CD4-positive, alpha-beta memory T cell (primary cell): ENCODE measurements at regions not wholly inside any gene's neighbourhood (a gene's known extent, or its start where the extent isn't known, plus 50 kb on each side); places are given as distances from the start of the nearest gene placed in this dataset.

Experiments
- CTCF ChIA-PET: fragments of 350-600 bp; sonication (Branson Sonifier 250); formaldehyde crosslinking; loops from one replicate; lab custom pipeline; 2021; ENCODE audit warnings: inconsistent platforms; ENCODE audit not compliant: partially characterized antibody; lab: Charles Lee
- POLR2A ChIA-PET: fragments of 350-600 bp; sonication (Branson Sonifier 250); formaldehyde crosslinking; loops from one replicate; lab custom pipeline; 2021; ENCODE audit not compliant: partially characterized antibody; lab: Charles Lee
- DNase-seq, 5 donors: peaks; one replicate each; pipeline versions ENCODE4 v3.0.0 to v3.0.0-alpha.2; 2020 to 2022; ENCODE audit warnings: mixed read lengths in 1 of 5
- H3K27ac ChIP-seq: one replicate; pipeline ENCODE4 v1.7.0; 2013; ENCODE audit warnings: low read depth, low read length
- H3K27me3 ChIP-seq: 2 replicates; pipeline ENCODE4 v1.7.0; 2013; ENCODE audit warnings: mild to moderate bottlenecking, low read length, moderate library complexity; ENCODE audit not compliant: insufficient read depth
- H3K36me3 ChIP-seq: 2 replicates; pipeline ENCODE4 v1.7.0; 2013; ENCODE audit warnings: mild to moderate bottlenecking, low read length, moderate library complexity; ENCODE audit not compliant: insufficient read depth
- H3K4me1 ChIP-seq: 2 replicates; pipeline ENCODE4 v1.7.0; 2013; ENCODE audit warnings: mild to moderate bottlenecking, low read length, moderate library complexity; ENCODE audit not compliant: insufficient read depth
- H3K4me3 ChIP-seq, 2 donors: one replicate each; pipeline ENCODE4 v1.7.0; 2013; ENCODE audit warnings: low read length in 2 of 2, mild to moderate bottlenecking in 1 of 2
- H3K9me3 ChIP-seq, 2 donors: one replicate each; pipeline ENCODE4 v1.7.0; 2013; ENCODE audit warnings: low read length in 2 of 2, control low read depth in 1 of 2; ENCODE audit not compliant: control insufficient read depth in 1 of 2
- H3K27ac Mint-ChIP-seq, 7 donors: one replicate each; pipeline ENCODE4 v1.8.0; 2020 to 2021; ENCODE audit warnings: mixed read lengths in 7 of 7, mild to moderate bottlenecking in 6 of 7, inconsistent platforms in 3 of 7, moderate library complexity in 3 of 7
- H3K27me3 Mint-ChIP-seq, 2 donors: one replicate each; pipeline ENCODE4 v1.8.0; 2020 to 2021; ENCODE audit warnings: mixed read lengths in 2 of 2
- H3K36me3 Mint-ChIP-seq, 2 donors: one replicate each; pipeline ENCODE4 v1.8.0; 2020 to 2021; ENCODE audit warnings: mixed read lengths in 2 of 2, inconsistent platforms in 1 of 2, mild to moderate bottlenecking in 1 of 2
- H3K4me1 Mint-ChIP-seq, 4 donors: one replicate each; pipeline ENCODE4 v1.8.0; 2020 to 2021; ENCODE audit warnings: mixed read lengths in 4 of 4, mild to moderate bottlenecking in 1 of 4
- H3K4me3 Mint-ChIP-seq, 8 donors: one replicate each; pipeline ENCODE4 v1.8.0; 2020 to 2021; ENCODE audit warnings: mixed read lengths in 8 of 8, mild to moderate bottlenecking in 7 of 8, moderate library complexity in 6 of 8, inconsistent platforms in 3 of 8
- H3K9me3 Mint-ChIP-seq, 8 donors: one replicate each; pipeline ENCODE4 v1.8.0; 2020 to 2021; ENCODE audit warnings: mixed read lengths in 8 of 8, mild to moderate bottlenecking in 5 of 8, inconsistent platforms in 3 of 8, moderate library complexity in 1 of 8
- intact Hi-C: fragments of 100-400 bp; cut with micrococcal nuclease; formaldehyde crosslinking; loops from one replicate; pipeline ENCODE4 v1.15.1; 2023

DNA sequence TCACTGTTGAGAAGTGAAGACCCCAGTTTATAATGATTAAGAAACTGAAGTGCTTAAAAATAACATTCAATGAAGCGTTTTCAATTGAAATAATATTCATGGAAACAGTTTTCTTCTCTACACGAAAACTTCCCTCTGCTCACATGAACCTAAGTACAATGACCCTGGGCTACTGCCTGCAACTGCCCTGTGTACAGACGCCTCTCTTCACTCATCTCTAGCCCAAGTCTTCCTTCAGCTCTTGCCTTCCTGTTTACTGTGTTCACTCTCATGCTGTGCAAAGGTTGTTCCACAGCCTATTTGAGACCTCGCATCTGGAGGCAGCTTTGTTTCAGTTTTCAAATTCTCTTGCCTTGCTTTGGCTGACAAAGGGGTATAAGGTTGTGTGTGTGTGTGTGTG lies 100.8 kb downstream of the GRIN2B start:
- intact Hi-C loops: no loop called here
- H3K9me3 Mint-ChIP-seq: peaks cover 0 to 2% (median 0%) of the 10 kb centered on the region in 8 donors
- peaks cover 3 to 6% of the 10 kb centered on the region in 2 donors for H3K27me3 Mint-ChIP-seq
- no peaks in the 10 kb centered on the region for H3K4me1 ChIP-seq
- no peaks in the 10 kb centered on the region for H3K36me3 Mint-ChIP-seq
- H3K4me1 Mint-ChIP-seq: no peaks in the 10 kb centered on the region
- no peak overlapping the region for H3K4me3 ChIP-seq
- H3K36me3 ChIP-seq: no peaks in the 10 kb centered on the region
- H3K27ac ChIP-seq: no peak overlapping the region
- no peaks in the 10 kb centered on the region for H3K27me3 ChIP-seq
- no peaks in the 10 kb centered on the region for H3K9me3 ChIP-seq
- no peak overlapping the region for H3K4me3 Mint-ChIP-seq
- CTCF ChIA-PET: no interaction called here
- POLR2A ChIA-PET: no interaction called here
- no peak overlapping the region for H3K27ac Mint-ChIP-seq
- no peak for DNase-seq

DNA sequence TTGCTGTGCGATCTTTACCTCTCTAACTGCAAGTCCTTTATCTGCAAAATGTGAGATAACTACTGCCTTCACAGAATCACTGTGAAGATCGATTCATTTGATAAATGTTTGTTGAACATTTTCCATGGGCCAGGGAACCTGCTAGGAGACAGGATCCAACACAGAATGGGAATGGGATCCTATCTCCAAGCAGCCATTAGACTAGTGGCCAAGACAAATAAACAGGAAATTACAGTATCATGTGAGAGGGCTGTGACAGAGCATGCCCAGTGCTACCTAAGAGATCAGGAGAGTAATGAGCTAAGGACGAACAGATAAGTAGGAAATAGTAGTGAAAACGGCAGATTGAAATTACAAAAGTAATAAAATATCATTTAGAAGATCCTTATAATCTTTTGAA lies 105.7 kb downstream of the GRIN2B start:
- CTCF ChIA-PET: interaction anchor here (0.9 kb wide), 1 partner anchor 11 kb away, joined by 3 read pairs; no protein-coding TSS in a partner anchor
- H3K27me3 Mint-ChIP-seq: no peaks in the 10 kb centered on the region
- Histone ChIP-seq H3K36me3 (no peaks in the 10 kb centered on the region), H3K27ac (no peak overlapping the region), H3K4me1 (no peaks in the 10 kb centered on the region), H3K9me3 (no peaks in the 10 kb centered on the region), H3K4me3 (no peak overlapping the region), H3K27me3 (no peaks in the 10 kb centered on the region)
- DNase-seq: no peak
- no peak overlapping the region for H3K4me3 Mint-ChIP-seq
- no peak overlapping the region for H3K27ac Mint-ChIP-seq
- intact Hi-C loops: no loop called here
- no peaks in the 10 kb centered on the region for H3K4me1 Mint-ChIP-seq
- no peaks in the 10 kb centered on the region for H3K9me3 Mint-ChIP-seq
- POLR2A ChIA-PET: interaction anchor here (0.6 kb wide), 1 partner anchor 961 kb away, joined by 3 read pairs; no protein-coding TSS in a partner anchor
- H3K36me3 Mint-ChIP-seq: no peaks in the 10 kb centered on the region

- no peak overlapping the region for H3K27ac ChIP-seq
- DNase-seq: no peak
- ChIA-PET POLR2A (no interaction called here), CTCF (no interaction called here)
- no peaks in the 10 kb centered on the region for H3K9me3 ChIP-seq
- no peak overlapping the region for H3K4me3 ChIP-seq
- Mint-ChIP-seq H3K36me3 (no peaks in the 10 kb centered on the region), H3K9me3 (peaks cover 0 to 2% (median 0%) of the 10 kb centered on the region in 8 donors), H3K27ac (no peak overlapping the region), H3K4me3 (no peak overlapping the region), H3K4me1 (no peaks in the 10 kb centered on the region), H3K27me3 (peaks cover 1 to 12% of the 10 kb centered on the region in 2 donors)
- no peaks in the 10 kb centered on the region for H3K27me3 ChIP-seq
- no peaks in the 10 kb centered on the region for H3K36me3 ChIP-seq
- intact Hi-C loops: no loop called here
- no peaks in the 10 kb centered on the region for H3K4me1 ChIP-seq
Measured at GRCh38 chr12:13870255-13870654, 111.1 kb downstream of the GRIN2B start.

DNA sequence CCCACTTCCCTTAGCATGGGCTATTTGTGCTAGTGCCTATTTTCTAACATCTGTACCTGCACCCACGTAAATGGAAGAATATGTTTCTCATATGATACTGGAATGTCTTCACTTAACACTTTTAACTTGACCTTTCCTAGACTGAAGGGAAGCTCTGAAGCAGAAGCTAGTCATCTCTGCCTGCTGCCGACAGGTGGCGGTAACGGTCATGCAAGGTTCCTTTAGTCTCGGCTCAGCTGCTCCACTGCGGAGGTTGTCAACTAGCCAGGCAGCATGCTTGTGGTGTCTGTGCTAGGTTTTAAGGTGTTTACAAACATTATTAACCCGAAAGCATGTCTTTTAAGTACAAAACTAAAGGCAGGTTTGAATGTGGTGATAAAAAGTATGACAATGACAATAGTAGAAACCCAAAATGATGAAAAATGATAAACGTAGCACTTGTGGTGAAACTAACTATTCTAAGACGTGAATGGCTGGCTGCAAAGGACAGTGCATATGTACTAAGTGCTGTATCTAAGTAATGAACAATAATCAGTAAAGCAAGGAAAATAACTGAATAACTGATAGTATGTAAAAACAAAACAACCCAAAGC lies 117.2 kb downstream of the GRIN2B start:
- peaks cover 0 to 2% (median 0%) of the 10 kb centered on the region in 8 donors for H3K9me3 Mint-ChIP-seq
- Histone ChIP-seq H3K4me1 (no peaks in the 10 kb centered on the region), H3K27ac (no peak overlapping the region), H3K27me3 (no peaks in the 10 kb centered on the region), H3K36me3 (no peaks in the 10 kb centered on the region), H3K9me3 (no peaks in the 10 kb centered on the region), H3K4me3 (no peak overlapping the region)
- CTCF ChIA-PET: interaction anchor here (1.2 to 2.1 kb wide), 4 partner anchors 11 to 303 kb away, joined by 3 to 9 read pairs (median 4); no protein-coding TSS in a partner anchor
- POLR2A ChIA-PET: no interaction called here
- intact Hi-C loops: no loop called here
- H3K36me3 Mint-ChIP-seq: no peaks in the 10 kb centered on the region
- H3K27ac Mint-ChIP-seq: no peak overlapping the region
- H3K4me1 Mint-ChIP-seq: no peaks in the 10 kb centered on the region
- H3K4me3 Mint-ChIP-seq: no peak overlapping the region
- H3K27me3 Mint-ChIP-seq: peaks cover 4 to 13% of the 10 kb centered on the region in 2 donors
- DNase-seq: peak in 4 of 5 donors; percentile 8 to 28 (median 14)

GRCh38 chr12:13857750-13858149 lies 123.7 kb downstream of the GRIN2B start:
- Histone ChIP-seq H3K4me3 (no peak overlapping the region), H3K4me1 (no peaks in the 10 kb centered on the region), H3K9me3 (no peaks in the 10 kb centered on the region), H3K27ac (no peak overlapping the region), H3K27me3 (no peaks in the 10 kb centered on the region), H3K36me3 (no peaks in the 10 kb centered on the region)
- Mint-ChIP-seq H3K4me1 (no peaks in the 10 kb centered on the region), H3K4me3 (no peak overlapping the region), H3K36me3 (no peaks in the 10 kb centered on the region), H3K9me3 (peaks cover 0 to 2% (median 0%) of the 10 kb centered on the region in 8 donors), H3K27me3 (peaks cover 5 to 6% of the 10 kb centered on the region in 2 donors), H3K27ac (no peak overlapping the region)
- CTCF ChIA-PET: no interaction called here
- POLR2A ChIA-PET: no interaction called here
- intact Hi-C loops: no loop called here
- DNase-seq: no peak

DNA sequence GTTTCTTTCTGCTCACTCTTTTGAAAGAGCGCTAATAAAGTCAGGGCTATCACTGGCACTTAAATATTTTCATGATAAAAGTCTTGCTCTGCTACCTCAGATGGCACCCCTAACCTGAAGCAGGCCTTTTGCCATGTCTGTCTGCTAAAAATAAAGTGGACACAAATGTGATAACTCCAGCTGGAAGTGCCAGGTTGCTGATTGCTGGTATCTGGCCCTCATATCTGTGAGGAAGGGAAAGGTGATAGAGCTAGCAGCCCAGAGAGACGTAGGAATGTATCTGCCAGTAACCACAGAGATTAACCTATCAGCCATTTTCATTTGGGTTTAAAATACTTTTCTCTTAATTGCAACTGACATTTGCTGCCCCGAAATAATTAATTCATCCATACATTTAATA lies 127.9 kb downstream of the GRIN2B start:
- DNase-seq: no peak
- ChIA-PET CTCF (interaction anchor here (1.5 kb wide), 1 partner anchor 10 kb away, joined by 4 read pairs; no protein-coding TSS in a partner anchor), POLR2A (no interaction called here)
- Mint-ChIP-seq H3K36me3 (no peaks in the 10 kb centered on the region), H3K9me3 (peaks cover 0 to 3% (median 0%) of the 10 kb centered on the region in 8 donors), H3K27me3 (peaks cover 3 to 5% of the 10 kb centered on the region in 2 donors), H3K4me1 (no peaks in the 10 kb centered on the region), H3K27ac (no peak overlapping the region), H3K4me3 (no peak overlapping the region)
- H3K27ac ChIP-seq: no peak overlapping the region
- no peaks in the 10 kb centered on the region for H3K36me3 ChIP-seq
- no peak overlapping the region for H3K4me3 ChIP-seq
- no peaks in the 10 kb centered on the region for H3K9me3 ChIP-seq
- no peaks in the 10 kb centered on the region for H3K4me1 ChIP-seq
- intact Hi-C loops: no loop called here
- no peaks in the 10 kb centered on the region for H3K27me3 ChIP-seq

GRCh38 chr12:13851828-13852227 lies 129.6 kb downstream of the GRIN2B start:
- no peak for DNase-seq
- Mint-ChIP-seq H3K36me3 (no peaks in the 10 kb centered on the region), H3K27me3 (peaks cover 5 to 6% of the 10 kb centered on the region in 2 donors), H3K4me3 (no peak overlapping the region), H3K9me3 (peaks cover 0 to 3% (median 0%) of the 10 kb centered on the region in 8 donors), H3K27ac (no peak overlapping the region), H3K4me1 (no peaks in the 10 kb centered on the region)
- no peaks in the 10 kb centered on the region for H3K9me3 ChIP-seq
- H3K27me3 ChIP-seq: no peaks in the 10 kb centered on the region
- H3K27ac ChIP-seq: no peak overlapping the region
- intact Hi-C loops: no loop called here
- POLR2A ChIA-PET: no interaction called here
- no peak overlapping the region for H3K4me3 ChIP-seq
- H3K4me1 ChIP-seq: no peaks in the 10 kb centered on the region
- CTCF ChIA-PET: no interaction called here
- no peaks in the 10 kb centered on the region for H3K36me3 ChIP-seq
